PC-9 (cell line): ENCODE measurements at regions not wholly inside any gene's neighbourhood (a gene's known extent, or its start where the extent isn't known, plus 50 kb on each side); places are given as distances from the start of the nearest gene placed in this dataset.

Experiments used
- BruUV-seq: library from RNA; stranded (reverse); fragments of 400-500 nt; replicated peaks from 2 replicates; lab custom pipeline; 2021; lab: Mats Ljungman, UMichigan
- CTCF ChIA-PET: fragments of 300-600 bp; sonication (Branson Sonifier 250); formaldehyde crosslinking; loops from one replicate; lab custom pipeline; 2022; ENCODE audit warnings: antibody characterized with exemption; lab: Charles Lee
- POLR2A ChIA-PET: fragments of 300-600 bp; sonication (Branson Sonifier 250); formaldehyde crosslinking; loops from one replicate; lab custom pipeline; 2022; ENCODE audit warnings: antibody characterized with exemption; ENCODE audit not compliant: unreplicated experiment; lab: Charles Lee
- DNase-seq, 2 experiments: peaks; one replicate each; pipeline versions ENCODE4 v3.0.0 to v3.0.0-alpha.2; 2015 to 2022; ENCODE audit warnings: mixed read lengths in 1 of 2
- H2AFZ ChIP-seq: fragments of 200-600 bp; sonication (generic); 2 replicates; pipeline ENCODE4 v1.8.1; 2017; ENCODE audit warnings: antibody characterized with exemption
- H3F3A ChIP-seq: fragments of 200-600 bp; sonication (generic); 2 replicates; pipeline ENCODE4 v1.8.1; 2017; ENCODE audit warnings: antibody characterized with exemption, mild to moderate bottlenecking, low read depth; ENCODE audit not compliant: insufficient read depth
- H3K27ac ChIP-seq: fragments of 200-600 bp; sonication (generic); 2 replicates; pipeline ENCODE4 v1.6.1; 2016; ENCODE audit warnings: mixed run types
- H3K27me3 ChIP-seq: fragments of 200-600 bp; sonication (generic); 2 replicates; pipeline ENCODE4 v1.6.1; 2016; ENCODE audit warnings: low read depth, mixed run types; ENCODE audit not compliant: insufficient read depth
- H3K36me3 ChIP-seq: fragments of 200-600 bp; sonication (generic); 2 replicates; pipeline ENCODE4 v1.6.1; 2016; ENCODE audit warnings: low read depth, mixed run types
- H3K4me1 ChIP-seq: fragments of 200-600 bp; sonication (generic); replicated peaks from 2 replicates; pipeline ENCODE4 v1.6.1; 2016; ENCODE audit warnings: mixed run types; ENCODE audit not compliant: insufficient read depth
- H3K4me2 ChIP-seq: fragments of 200-600 bp; sonication (generic); 2 replicates; pipeline ENCODE4 v1.6.1; 2017; ENCODE audit warnings: mixed run types
- H3K4me3 ChIP-seq: fragments of 200-600 bp; sonication (generic); 2 replicates; pipeline ENCODE4 v1.6.1; 2016; ENCODE audit warnings: mixed run types
- H3K79me2 ChIP-seq: fragments of 200-600 bp; sonication (generic); 2 replicates; pipeline ENCODE4 v1.6.1; 2017; ENCODE audit warnings: low read depth, mixed run types
- H3K9me2 ChIP-seq: fragments of 200-600 bp; sonication (generic); 2 replicates; pipeline ENCODE4 v1.8.1; 2017; ENCODE audit warnings: mild to moderate bottlenecking; ENCODE audit not compliant: insufficient read depth
- H3K9me3 ChIP-seq: fragments of 200-600 bp; sonication (generic); 2 replicates; pipeline ENCODE4 v1.8.1; 2016; ENCODE audit warnings: low read depth; ENCODE audit not compliant: insufficient read depth
- H4K20me1 ChIP-seq: fragments of 200-600 bp; sonication (generic); 2 replicates; pipeline ENCODE4 v1.8.1; 2017; ENCODE audit not compliant: insufficient read depth
- CTCF ChIP-seq: fragments of 200-600 bp; sonication (generic); conservative IDR thresholded peaks from 2 replicates; pipeline ENCODE4 v1.6.1; 2017; ENCODE audit warnings: mixed run types, antibody characterized with exemption, mild to moderate bottlenecking, moderate library complexity
- EZH2 ChIP-seq: fragments of 200-600 bp; sonication (generic); IDR thresholded peaks from 2 replicates; pipeline ENCODE4 v1.8.0; 2017; ENCODE audit warnings: antibody characterized with exemption, low read depth
- intact Hi-C: fragments of 100-400 bp; cut with micrococcal nuclease; formaldehyde crosslinking; loops from one replicate; pipeline ENCODE4 v1.10.0; 2022; ENCODE audit not compliant: unreplicated experiment

DNA sequence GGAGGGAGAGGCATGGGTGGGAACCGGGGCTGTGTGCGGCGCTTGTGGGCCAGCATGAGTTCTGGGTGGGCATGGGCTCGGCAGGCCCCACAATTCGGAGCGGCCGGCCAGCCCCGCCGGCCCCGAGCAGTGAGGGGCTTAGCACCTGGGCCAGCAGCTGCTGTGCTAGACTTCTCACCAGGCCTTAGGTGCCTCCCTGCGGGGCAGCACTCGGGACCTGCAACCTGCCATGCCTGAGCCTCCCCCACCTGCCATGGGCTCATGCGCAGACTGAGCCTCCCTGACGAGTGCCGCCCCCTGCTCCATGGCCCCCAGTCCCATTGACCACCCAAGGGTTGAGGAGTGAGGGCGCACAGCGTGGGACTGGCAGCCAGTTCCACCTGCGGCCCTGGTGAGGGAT is 573.9 kb downstream of the TMA16 start:
- Histone ChIP-seq H3F3A (no peaks in the 10 kb centered on the region), H2AFZ (no peak overlapping the region), H3K4me2 (no peak overlapping the region), H3K79me2 (no peaks in the 10 kb centered on the region), H4K20me1 (no peaks in the 10 kb centered on the region), H3K9me2 (no peaks in the 10 kb centered on the region), H3K36me3 (no peaks in the 10 kb centered on the region), H3K27ac (no peak overlapping the region), H3K27me3 (no peaks in the 10 kb centered on the region), H3K4me1 (no peaks in the 10 kb centered on the region), H3K9me3 (no peaks in the 10 kb centered on the region), H3K4me3 (no peak overlapping the region)
- no TSS peak for BruUV-seq
- DNase-seq, result no peak
- ChIA-PET POLR2A (no interaction called here), CTCF (no interaction called here)
- TF ChIP-seq EZH2 (no peak), CTCF (no peak)
- intact Hi-C loops, result no loop called here

DNA sequence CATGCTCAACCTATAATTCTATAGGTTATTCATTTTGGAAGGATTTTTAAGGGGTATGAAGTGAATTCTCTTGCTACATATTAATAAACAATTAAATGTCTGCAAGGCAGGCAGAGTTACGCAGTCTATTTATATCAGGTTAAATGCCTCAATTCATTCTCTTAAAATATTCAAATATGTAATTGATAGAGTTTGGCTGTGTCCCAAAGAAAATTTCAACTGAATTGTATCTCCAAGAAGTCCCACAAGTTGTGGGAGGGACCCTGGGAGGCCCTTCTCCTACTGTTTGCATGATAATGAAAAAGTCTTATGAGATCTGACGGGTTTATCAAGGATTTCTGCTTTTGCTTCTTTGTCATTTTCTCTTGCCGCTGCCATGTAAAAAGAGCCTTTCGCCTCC is 576.1 kb downstream of the TMA16 start:
- intact Hi-C loops, result no loop called here
- H3K4me1 ChIP-seq, result no peaks in the 10 kb centered on the region
- POLR2A ChIA-PET, result no interaction called here
- no peaks in the 10 kb centered on the region for H3K9me3 ChIP-seq
- TF ChIP-seq CTCF, result no peak
- DNase-seq, result no peak
- BruUV-seq, result no TSS peak
- CTCF ChIA-PET, result no interaction called here
- H3K9me2 ChIP-seq, result no peaks in the 10 kb centered on the region
- H3K27me3 ChIP-seq, result no peaks in the 10 kb centered on the region
- H3K27ac ChIP-seq, result no peak overlapping the region
- H3K4me2 ChIP-seq, result no peak overlapping the region
- no peaks in the 10 kb centered on the region for H3F3A ChIP-seq
- no peak overlapping the region for H3K4me3 ChIP-seq
- H2AFZ ChIP-seq, result no peak overlapping the region
- no peaks in the 10 kb centered on the region for H4K20me1 ChIP-seq
- no peaks in the 10 kb centered on the region for H3K36me3 ChIP-seq
- no peaks in the 10 kb centered on the region for H3K79me2 ChIP-seq

DNA sequence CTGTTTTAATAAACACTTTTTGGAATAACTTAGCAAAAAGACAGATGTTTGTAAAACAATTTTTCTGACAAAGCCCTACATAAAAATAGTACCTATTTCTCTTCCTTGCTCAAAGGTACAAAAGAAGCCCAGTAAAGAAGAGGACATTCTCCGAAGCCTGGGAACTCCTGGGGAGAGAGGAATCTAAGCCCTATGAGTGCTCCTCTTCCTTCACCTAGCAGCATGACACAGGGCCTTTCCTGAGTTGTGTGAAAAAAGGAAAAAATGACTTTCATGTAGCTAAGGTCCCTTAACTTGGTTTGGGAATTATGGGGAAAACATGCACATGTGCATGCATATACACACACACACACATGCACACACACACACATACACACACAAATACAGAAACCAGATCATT is 586.9 kb downstream of the TMA16 start:
- Histone ChIP-seq H3K4me1 (no peaks in the 10 kb centered on the region), H3F3A (no peaks in the 10 kb centered on the region), H3K36me3 (no peaks in the 10 kb centered on the region), H3K9me2 (no peaks in the 10 kb centered on the region), H2AFZ (no peak overlapping the region), H4K20me1 (no peaks in the 10 kb centered on the region), H3K4me3 (no peak overlapping the region), H3K27me3 (no peaks in the 10 kb centered on the region), H3K9me3 (no peaks in the 10 kb centered on the region), H3K27ac (no peak overlapping the region), H3K79me2 (no peaks in the 10 kb centered on the region), H3K4me2 (no peak overlapping the region)
- no peak for DNase-seq
- intact Hi-C loops, result no loop called here
- ChIA-PET POLR2A (no interaction called here), CTCF (no interaction called here)
- BruUV-seq, result no TSS peak
- no peak for TF ChIP-seq CTCF
- no peak for TF ChIP-seq EZH2
